HG03060 (cell line): ENCODE measurements at regions not wholly inside any gene's neighbourhood (a gene's known extent, or its start where the extent isn't known, plus 50 kb on each side); places are given as distances from the start of the nearest gene placed in this dataset.
A peak's percentile ranks its signal among the peaks of the same experiment; 100 is the strongest.

Experiments
- ATAC-seq: cut with Tn5 transposase; IDR thresholded peaks from one replicate; pipeline ENCODE4 v1.9.1; 2021; ENCODE audit warnings: low read depth, moderate number of reproducible peaks; ENCODE audit not compliant: unreplicated experiment

DNA sequence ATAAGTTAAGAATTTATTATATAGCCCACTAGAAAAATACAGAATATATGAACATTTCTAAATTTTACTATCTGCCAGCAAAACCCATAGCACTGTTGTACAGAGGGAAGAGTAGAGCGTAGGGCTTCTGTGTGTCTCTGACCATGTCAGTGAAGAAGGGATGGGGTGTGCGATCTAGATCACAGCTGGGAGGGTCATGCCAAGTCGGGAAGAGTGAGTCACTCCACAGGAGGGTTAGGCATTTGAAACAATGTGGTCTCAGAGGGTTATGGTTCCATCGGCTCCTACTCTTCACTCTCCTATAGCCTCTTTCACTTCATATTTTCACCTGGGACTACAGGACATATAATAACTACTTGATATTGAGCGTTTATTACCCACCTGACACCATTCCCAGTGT is 185.1 kb upstream of the DDHD1 start:
- ATAC-seq, result no peak

DNA sequence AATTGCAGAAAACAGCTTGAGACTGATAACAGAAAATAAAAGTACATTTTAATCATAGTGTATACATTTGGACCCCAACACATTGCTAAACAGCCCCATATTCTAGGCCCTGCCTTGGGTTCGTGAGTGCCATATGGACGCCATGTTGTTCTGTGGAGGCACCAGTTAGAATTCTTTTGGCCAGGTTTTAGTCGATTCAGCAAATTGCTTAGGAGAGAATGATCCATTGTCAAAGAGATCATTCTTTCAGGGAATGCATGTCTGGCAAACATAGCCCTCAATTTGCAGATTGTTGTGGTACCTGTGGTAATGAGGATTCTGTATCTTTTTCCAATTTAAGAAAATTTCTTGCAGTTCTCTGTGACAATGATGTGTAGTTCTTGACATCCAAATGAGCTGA is 183.6 kb upstream of the DDHD1 start:
- no peak for ATAC-seq

DNA sequence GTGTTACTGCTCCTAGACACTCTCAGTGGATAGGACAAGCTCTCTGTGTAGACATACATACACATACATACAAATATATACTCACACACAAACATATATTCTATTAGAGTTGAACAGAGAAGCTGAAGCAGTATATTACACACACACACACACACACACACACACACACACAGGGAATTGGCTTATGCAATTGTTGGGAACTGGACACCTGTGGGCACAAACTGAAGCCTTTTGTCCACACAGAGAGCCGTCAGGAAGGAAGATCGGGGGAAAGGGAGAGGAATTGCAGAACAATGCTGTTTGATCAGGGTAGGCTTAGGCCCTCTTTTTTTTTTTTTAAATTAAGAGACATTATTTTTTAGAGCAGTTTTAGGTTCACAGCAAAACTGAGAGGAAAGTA is 180.7 kb upstream of the DDHD1 start:
- no peak for ATAC-seq

DNA sequence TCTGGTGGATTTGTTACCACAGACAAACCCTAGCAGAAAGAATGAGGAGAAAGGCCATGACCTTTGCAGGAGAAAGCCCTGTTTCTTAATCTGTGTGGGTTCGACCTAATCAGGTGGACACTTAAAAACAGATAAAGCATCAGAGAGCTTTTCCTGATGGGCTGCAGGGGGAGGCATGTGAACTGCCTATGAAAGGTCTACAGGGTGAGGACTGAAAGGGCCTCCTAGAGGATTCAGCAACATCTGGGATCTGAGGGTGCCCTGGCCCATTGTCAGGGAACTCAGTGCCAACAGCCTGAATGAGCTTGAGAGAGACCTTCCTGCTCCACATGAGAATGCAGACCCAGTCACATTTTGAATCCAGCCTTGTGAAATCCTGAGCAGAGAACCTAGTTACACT is 178.8 kb upstream of the DDHD1 start:
- ATAC-seq, result no peak

DNA sequence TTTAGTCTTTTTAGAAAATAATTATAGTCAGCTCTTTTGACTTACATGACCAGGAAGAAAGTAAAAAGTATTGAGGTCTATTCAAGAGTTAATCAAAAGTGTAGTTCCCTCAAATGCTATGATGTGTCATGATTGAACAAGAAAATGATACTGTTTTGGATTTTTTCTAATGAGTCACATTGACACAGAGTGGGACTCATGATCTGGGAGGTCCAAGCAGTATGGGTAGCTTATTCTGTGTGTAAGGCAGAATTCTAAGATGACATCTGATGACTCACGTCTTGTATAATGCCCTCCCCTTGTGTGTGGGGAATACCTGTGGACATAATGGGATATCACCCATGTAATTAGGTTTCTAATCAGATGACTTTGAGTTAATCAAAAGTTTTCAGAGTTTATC is 178.1 kb upstream of the DDHD1 start:
- no peak for ATAC-seq

DNA sequence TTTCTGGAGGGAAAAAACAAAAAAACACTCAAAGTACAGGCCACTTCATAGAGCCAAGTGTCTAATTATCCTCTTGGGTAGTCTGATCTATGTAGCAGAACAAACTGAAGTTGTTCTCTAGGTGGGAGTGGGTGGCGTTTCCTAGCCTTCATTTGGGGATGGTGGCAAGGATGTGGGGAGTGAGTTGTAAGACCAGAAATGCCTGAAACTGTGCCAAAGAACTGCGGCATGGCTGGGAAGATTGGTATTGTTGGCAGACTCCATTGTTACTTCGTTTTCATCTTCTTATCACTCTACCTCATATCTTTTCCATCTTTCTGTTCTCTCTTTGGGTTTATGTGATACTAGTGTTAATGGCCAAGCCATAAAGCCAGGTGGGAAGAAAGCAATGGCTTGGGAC is 177.3 kb upstream of the DDHD1 start:
- no peak for ATAC-seq

DNA sequence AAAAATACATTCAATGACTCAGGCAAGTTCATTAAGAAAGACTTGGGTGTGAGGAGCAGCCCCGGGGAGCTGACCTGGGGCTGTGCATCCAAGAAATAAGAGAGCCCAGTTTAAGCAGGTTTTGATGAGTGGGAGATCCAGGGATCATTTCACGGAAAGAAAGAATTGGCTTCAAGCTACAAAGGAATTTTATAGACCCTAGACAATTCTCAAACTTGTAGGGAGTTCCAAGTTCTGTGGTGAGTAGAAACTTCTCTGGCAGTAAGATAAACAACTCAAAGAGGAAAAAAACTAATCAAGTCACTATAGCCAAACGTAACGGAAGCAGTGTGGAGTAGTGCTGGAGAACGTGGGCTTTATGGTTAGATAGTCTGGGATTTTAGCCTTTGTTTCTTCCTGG is 175.7 kb upstream of the DDHD1 start:
- no peak for ATAC-seq

DNA sequence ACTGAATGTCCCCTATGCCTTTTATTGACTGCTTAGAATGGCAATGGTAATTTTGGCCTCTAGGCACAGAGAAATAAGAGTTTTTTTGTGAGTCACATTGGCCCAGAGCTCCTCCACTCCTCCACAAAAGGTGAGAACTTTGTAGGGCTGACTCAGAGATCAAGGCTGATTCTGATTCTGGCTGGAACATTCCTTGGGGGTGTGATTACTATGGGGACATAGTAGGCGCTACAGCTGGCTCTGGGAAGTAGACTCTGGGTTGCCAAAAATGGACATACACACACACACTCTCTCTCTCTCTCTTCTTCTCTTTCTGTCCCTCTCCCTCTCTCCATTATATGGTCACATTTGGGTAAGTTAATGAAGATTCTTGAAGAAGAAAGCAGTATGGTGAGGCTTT is 174.6 kb upstream of the DDHD1 start:
- no peak for ATAC-seq

DNA sequence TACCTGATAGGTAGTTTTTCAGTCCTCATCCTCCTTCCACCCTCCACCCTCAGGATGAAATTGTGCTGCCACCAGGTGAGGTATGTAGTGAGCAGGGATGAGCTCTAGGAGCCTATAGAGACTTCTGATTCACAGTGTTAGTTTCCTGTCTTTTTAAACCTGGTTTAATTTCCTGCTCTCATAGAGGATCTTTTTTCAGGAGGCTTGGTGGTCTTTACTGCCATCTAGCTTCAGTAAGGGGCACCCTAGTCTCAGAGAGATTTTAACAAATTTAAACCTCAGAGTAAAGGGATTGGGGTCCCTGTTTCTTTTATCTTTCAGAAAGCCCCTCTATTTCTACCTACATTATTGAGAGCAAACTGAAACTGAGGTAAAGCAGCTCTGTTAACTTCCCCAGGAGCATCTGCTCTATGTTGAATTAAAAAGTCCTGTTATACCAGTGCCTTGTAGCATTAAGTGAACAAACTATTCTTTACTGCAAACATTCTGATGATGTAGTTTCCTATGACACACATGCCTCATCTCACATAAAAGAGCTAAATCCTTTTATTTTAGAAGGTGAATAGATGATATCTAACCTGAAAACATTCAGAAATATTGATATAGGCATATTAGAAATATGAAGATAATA is 172.2 kb upstream of the DDHD1 start:
- no peak for ATAC-seq

DNA sequence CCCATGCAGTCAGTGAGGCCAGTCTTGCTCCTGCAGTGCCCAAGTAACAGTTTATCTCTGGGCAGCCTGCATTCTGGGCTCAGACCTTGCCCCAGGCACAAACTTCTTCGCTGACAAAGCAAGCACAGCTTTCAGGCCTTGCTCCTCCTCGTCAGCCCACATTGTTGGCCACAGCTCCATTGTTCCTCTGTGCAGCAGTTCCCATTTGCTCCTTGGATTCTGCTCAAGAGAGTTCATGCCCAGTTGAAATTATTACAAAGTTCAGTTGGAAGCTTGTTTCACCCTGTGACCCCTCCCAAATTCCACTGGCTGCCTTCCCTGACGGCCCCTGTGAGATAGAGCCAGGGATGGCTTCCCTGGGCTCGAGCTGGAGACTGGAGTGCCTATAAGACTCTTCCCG is 163.4 kb upstream of the DDHD1 start:
- ATAC-seq, result no peak

DNA sequence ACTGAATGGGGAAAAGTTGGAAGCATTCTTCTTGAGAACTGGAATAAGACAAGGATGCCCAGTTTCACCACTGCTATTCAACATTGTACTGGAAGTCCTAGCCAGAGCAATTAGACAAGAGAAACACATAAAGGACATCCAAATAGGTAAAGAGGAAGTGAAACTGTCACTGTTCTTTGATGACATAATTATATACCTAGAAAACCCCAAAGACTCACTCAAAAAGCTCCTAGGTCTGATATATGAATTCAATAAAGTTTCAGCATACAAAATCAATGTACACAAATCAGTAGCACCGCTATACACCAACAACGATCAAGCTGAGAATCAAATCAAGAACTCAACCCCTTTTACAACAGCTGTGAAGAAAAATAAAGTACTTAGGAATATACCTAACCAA is 157.3 kb upstream of the DDHD1 start:
- ATAC-seq, result peak; percentile 92

DNA sequence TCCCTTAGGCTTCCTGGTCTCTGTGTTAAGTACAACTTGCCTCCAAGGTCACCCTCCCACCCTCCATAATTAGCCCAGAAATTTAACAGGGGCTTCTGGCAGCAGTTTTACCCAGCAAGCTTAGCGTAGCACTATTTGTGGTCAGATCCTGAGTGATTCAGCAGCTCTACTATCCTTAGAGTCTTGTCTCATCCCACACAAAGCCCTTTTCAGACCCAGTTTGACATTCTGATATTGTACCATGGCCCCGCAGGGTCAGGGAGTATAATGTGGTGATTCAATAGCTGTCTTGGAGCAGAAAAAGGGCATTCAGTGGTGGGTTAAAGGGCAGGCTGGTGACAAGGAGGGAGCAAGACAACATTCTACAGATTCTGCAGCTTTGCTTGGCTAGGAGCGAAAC is 153.8 kb upstream of the DDHD1 start:
- ATAC-seq, result no peak

DNA sequence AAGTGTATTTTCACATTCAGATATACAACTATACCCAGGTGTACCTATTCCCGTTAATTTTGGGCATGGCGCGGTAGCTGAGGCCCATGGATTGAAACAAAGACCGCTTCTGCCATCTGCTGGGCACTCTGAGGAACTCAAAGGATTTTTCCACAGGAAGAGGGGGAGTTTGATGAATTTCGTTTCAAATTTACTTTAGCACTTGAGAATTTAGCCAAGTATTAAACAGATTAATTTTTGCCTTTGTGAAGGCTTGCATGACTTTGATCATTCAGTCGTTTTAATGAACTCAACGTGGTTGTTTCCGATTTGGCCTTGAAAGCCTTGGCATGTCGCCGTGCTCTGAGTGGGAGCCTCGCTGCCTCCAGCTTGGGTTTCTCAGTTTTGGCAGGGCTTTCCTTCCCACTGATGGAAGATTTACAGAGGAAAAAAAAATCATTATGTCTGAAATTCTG is 153.2 kb upstream of the DDHD1 start:
- ATAC-seq, result no peak

DNA sequence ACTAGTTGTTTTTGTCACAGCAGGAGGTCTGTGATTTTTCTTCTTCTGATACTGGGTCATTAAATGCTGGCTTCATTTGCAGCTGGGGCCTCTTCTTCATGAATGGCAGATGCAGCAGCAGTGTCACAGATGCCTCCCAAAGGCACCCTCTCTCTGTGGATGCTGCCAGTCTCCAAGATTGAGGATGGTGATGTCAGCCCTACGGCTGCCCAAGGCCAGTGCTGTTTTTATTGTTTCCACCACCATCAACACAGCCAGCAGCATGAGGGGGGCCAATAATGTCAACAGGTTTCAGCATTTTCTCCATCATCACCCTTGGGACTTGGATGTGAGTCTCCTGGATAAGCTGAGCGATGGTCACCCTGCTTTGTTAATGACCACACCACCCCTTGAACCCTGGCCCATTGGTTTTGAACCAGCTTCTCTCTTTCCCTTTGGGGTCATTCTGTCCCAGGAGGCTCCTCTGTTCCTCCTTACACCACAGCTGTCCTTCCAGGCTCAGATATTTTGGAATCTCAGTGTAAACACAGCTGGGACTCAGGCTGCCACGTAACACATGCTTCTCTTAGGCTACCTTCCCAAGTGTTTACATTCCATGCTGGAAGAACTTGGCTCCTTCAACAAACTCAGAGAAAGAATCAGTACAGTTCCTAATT is 151.7 kb upstream of the DDHD1 start:
- no peak for ATAC-seq

DNA sequence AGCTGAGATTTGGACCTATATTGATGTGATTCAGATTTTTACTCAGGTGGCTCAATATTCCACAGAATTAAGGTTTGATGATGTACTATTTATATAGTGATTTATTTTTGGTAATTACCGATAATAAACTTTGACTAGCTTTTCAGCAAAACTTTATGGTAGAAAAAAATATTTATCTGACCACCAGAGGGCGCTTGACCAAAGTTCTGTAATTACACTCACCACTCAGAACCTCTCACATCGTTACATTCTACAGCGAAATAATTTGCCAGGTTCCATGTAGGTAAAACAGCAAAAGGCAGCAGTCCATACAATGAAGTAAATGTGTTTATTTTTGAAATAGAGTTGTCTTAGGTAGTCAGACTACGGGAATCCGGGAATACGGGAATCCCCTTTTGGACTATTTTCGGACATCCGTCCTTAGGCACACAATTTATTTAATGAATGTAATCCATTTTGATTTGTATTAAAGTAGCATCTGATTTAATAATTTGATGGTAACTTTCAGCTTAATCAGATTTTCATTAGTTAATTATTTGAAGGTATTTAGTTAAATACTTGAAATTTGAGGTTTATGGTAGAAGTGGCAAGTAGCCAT is 143.0 kb upstream of the DDHD1 start:
- no peak for ATAC-seq

DNA sequence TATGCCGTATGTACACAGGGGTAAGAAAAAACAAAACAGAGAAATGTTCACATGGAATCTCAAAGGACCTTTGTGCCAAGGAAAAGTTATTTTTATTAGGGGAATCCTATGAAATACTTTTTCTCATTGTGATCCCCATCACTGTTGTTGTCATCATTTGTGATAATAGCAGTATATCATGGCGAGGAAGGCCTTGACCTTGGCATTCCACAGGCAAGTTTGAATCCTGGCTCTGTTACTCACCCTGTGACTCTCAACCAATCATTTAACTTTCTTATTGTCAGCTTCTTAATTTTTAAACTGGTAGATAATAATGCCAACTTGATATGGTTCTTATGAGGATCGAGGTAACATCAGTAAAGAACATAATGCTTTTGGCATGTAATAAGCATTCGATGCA is 142.2 kb upstream of the DDHD1 start:
- ATAC-seq, result no peak

DNA sequence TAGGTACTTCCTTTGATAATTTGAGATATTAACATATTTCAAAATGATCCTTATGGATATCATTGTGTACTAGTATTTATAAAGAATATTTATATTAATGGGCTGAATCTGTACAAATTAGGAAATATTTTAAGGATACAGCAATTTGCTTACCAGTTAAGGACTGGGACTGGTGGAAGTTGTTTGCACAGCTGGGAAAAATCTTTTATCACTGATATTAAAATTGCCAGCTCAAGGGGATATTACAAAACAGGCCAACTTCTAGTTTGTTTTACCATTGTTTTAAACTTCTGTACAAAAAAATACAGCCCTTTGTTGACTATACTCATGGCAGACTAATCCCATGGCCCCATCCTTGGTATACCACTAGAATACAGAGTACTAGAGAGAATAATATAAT is 133.2 kb upstream of the DDHD1 start:
- ATAC-seq, result no peak

DNA sequence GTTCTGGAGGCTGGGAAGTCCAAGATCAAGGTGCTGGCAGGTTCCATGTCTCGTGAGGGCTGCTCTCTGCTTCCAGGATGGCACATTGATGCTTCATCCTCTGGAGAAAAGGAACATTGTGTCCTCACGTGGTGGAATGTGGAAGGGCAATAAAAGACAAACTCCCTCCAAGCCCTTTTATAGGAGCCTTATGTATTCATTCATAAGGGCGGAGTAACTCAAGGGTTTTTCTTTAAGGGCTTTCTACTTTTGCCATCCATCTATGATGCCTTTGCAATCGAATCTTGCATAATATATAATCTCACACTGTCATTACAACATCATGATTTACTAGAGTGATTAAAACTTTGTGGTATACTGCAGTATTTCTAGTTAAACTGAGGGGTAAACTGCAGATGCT is 132.7 kb upstream of the DDHD1 start:
- no peak for ATAC-seq

DNA sequence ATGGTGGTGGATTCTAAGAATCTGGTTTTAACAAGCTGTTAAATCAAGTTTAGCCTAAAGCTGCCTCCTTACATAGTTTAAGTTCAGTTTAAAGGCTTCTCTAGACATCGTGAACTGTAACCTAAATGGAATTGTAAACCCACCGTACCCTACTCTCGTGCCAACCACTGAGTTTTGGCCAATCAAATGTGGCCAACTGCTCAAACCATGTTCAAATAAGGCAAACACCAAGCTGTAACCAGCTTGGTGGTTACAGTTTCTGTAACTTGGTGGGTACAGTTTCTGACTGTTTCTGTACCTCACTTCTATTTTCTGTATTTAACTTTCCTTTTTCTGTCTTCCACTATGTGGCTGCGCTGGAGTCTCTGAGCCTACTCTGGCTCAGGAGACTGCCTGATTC is 131.9 kb upstream of the DDHD1 start:
- ATAC-seq, result no peak

DNA sequence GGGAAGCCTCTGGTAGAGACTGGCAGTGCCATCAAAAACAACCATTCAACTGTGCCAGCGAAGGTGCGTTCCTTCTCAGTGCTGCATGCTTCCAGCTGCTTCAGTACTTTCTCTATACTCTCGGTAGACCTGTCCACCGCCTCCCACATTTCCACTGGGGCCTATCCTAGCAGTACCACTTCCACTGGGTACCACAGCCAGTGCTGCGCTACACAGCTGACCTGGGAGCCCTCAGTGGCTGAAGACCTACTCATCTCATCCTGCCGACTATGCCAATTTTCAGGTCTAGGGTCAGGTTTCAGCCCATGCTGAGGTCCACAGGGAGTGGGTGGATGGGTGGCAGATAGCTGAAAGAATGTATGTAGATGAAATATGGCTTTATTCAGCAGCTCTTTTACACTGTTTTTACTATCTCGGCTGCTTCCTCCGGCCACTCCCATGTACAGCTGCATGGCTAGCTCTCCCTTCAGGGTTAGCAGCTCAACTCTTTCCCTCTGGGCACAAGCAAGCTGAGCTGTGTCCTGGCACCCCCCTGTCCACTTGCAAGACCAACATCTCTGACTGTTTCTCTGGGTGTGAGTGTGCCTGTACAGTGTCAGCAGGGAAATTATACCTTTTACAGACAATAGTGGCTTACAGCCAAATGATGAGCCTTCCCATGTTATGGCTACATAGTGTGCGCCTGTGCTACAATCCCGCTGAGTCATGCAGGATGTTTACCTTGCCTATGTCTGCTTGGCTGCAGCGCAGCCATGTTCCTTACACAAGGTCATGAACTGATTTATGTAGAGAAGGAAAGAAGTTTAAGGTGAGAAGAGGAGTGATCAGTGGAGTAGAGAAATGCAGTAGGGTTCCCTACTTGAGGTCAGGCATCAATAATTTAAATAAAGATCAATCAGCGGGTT is 125.7 kb upstream of the DDHD1 start:
- ATAC-seq, result no peak

DNA sequence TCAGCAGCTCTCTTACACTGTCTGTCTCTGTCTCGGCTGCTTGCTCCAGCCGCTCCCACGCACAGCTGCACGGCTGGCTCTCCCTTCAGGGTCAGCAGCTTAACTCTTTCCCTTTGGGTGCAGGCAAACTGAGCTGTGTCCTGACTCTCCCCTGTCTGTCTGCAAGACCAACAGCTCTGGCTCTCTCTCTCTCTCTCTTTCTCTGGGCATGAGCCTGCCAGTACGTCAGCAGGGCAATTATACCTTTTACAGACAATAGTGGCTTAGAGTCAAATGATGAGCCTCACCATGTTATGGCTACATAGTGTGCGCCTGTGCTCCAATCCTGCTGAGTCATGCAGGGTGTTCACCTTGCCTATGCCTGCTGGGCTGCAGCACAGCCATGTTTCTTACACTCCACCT is 120.5 kb upstream of the DDHD1 start:
- no peak for ATAC-seq
